Ovary (tissue), 7 donors: ENCODE measurements at regions not wholly inside any gene's neighbourhood (a gene's known extent, or its start where the extent isn't known, plus 50 kb on each side); places are given as distances from the start of the nearest gene placed in this dataset.

ENCODE experiments used
- DNase-seq, 5 donors: peaks; one replicate each; pipeline ENCODE4 v3.0.0-alpha.2; 2019 to 2020
- H3K27ac ChIP-seq, 2 donors: fragments of 200-600 bp; one replicate each; pipeline versions ENCODE4 v1.5.1 to v1.8.0; 2019 to 2022
- H3K27me3 ChIP-seq: fragments of 200-600 bp; one replicate; pipeline ENCODE4 v1.8.0; 2022
- H3K36me3 ChIP-seq: fragments of 200-600 bp; sonication (generic); one replicate; pipeline ENCODE4 v1.5.1; 2019
- H3K4me1 ChIP-seq: one replicate; pipeline ENCODE4 v1.8.1; 2013; ENCODE audit warnings: mild to moderate bottlenecking, moderate library complexity; ENCODE audit not compliant: insufficient read depth
- H3K4me3 ChIP-seq: fragments of 200-600 bp; sonication (generic); one replicate; pipeline ENCODE4 v1.5.1; 2017
- H3K9me3 ChIP-seq, 2 donors: fragments of 200-600 bp in 1 of 2; sonication (generic) in 1 of 2; one replicate each; pipeline versions ENCODE4 v1.5.1 to v1.8.1; 2013 to 2019; ENCODE audit warnings: mild to moderate bottlenecking in 1 of 2, moderate library complexity in 1 of 2
- CTCF ChIP-seq, 3 donors: fragments of 450-650 bp in 2 of 3; fragments of 200-600 bp in 1 of 3; IDR thresholded peaks; one replicate each; pipeline versions ENCODE4 v1.5.1 to v1.8.0; 2016 to 2022; ENCODE audit warnings: antibody characterized with exemption in 3 of 3, mild to moderate bottlenecking in 1 of 3
- EP300 ChIP-seq: sonication (generic); formaldehyde crosslinking; IDR thresholded peaks from one replicate; pipeline ENCODE4 v1.6.1; 2017; ENCODE audit warnings: antibody characterized with exemption
- POLR2A ChIP-seq: fragments of 450-650 bp; IDR thresholded peaks from one replicate; pipeline ENCODE4 v1.6.1; 2017; ENCODE audit warnings: antibody characterized with exemption, mild to moderate bottlenecking, moderate library complexity
- WGBS, 3 donors: extraction: QIAGEN DNeasy Blood & Tissue Kit in 1 of 3; methylation state at CpG; one replicate each; pipeline versions ENCODE4 v1.1.5 to v1.1.7; 2013 to 2017; 5-methylcytosine and 5-hydroxymethylcytosine counted together
- intact Hi-C, 4 donors: fragments of 100-400 bp; cut with DNase I; formaldehyde crosslinking; loops; one replicate each; pipeline versions ENCODE4 v1.11.0 to v1.15.1; 2022 to 2023
- donor health status: DM: no; HTN: no; CAD: no; lungs with moderate emphysema.
- donor health status: DM: no; HTN: no; CAD: no.
- donor health status: Bipolar disorder and iron deficiency.
- donor health status: DM: no; HTN: no; CAD: no.
- donor health status: DM: yes; HTN: yes; CAD: no.

- intact Hi-C loops = no loop called here
- no peak for DNase-seq
- Histone ChIP-seq H3K27me3 (no peaks in the 10 kb centered on the region), H3K4me1 (no peaks in the 10 kb centered on the region), H3K4me3 (no peak overlapping the region), H3K9me3 (no peaks in the 10 kb centered on the region), H3K27ac (no peak overlapping the region), H3K36me3 (no peaks in the 10 kb centered on the region)
- WGBS, 3 donors = 30 to 76% (median 61%) methylated on average over 2 of the region's 2 CpGs
- TF ChIP-seq CTCF (IDR thresholded peaks at IDR 0.05) = no peak
Measured at GRCh38 chr14:40899435-40899834, 707.2 kb upstream of the LRFN5 start.

GRCh38 chr14:40894846-40895245, 711.8 kb upstream of the LRFN5 start:
- DNase-seq = no peak
- Histone ChIP-seq H3K9me3 (no peaks in the 10 kb centered on the region), H3K36me3 (no peaks in the 10 kb centered on the region), H3K27ac (no peak overlapping the region), H3K27me3 (no peaks in the 10 kb centered on the region), H3K4me3 (no peak overlapping the region), H3K4me1 (no peaks in the 10 kb centered on the region)
- TF ChIP-seq EP300 (no peak), CTCF (IDR thresholded peaks at IDR 0.05) (no peak), POLR2A (no peak)
- intact Hi-C loops = no loop called here
- WGBS, 3 donors = 75 to 86% (median 76%) methylated on average over 2 of the region's 2 CpGs

GRCh38 chr14:40889126-40889525, 717.5 kb upstream of the LRFN5 start:
- no peaks in the 10 kb centered on the region for H3K4me1 ChIP-seq
- no peak for DNase-seq
- H3K36me3 ChIP-seq = no peaks in the 10 kb centered on the region
- no peaks in the 10 kb centered on the region for H3K27me3 ChIP-seq
- H3K9me3 ChIP-seq = no peaks in the 10 kb centered on the region
- TF ChIP-seq POLR2A = no peak
- no peak for TF ChIP-seq EP300
- intact Hi-C loops = no loop called here
- H3K27ac ChIP-seq = no peak overlapping the region
- no peak overlapping the region for H3K4me3 ChIP-seq

GRCh38 chr14:40887912-40888311, 718.8 kb upstream of the LRFN5 start:
- DNase-seq = no peak
- Histone ChIP-seq H3K27me3 (no peaks in the 10 kb centered on the region), H3K4me1 (no peaks in the 10 kb centered on the region), H3K36me3 (no peaks in the 10 kb centered on the region), H3K4me3 (no peak overlapping the region), H3K9me3 (no peaks in the 10 kb centered on the region), H3K27ac (no peak overlapping the region)
- TF ChIP-seq POLR2A (no peak), CTCF (IDR thresholded peaks at IDR 0.05) (no peak), EP300 (no peak)
- 77 to 85% (median 84%) methylated on average over 2 of the region's 2 CpGs for WGBS, 3 donors
- intact Hi-C loops = no loop called here

- no peak overlapping the region for H3K4me3 ChIP-seq
- TF ChIP-seq EP300 = no peak
- no peak for TF ChIP-seq POLR2A
- no peaks in the 10 kb centered on the region for H3K9me3 ChIP-seq
- no peak for DNase-seq
- H3K4me1 ChIP-seq = no peaks in the 10 kb centered on the region
- H3K27ac ChIP-seq = no peak overlapping the region
- peaks cover 2% of the 10 kb centered on the region for H3K27me3 ChIP-seq
- WGBS, 3 donors = 39 to 58% (median 45%) methylated on average over 1 of the region's 1 CpG
- intact Hi-C loops = no loop called here
- H3K36me3 ChIP-seq = no peaks in the 10 kb centered on the region
Measured at GRCh38 chr14:40870252-40870651, 736.4 kb upstream of the LRFN5 start.

GRCh38 chr14:40859055-40859454, 747.6 kb upstream of the LRFN5 start:
- intact Hi-C loops = no loop called here
- no peaks in the 10 kb centered on the region for H3K36me3 ChIP-seq
- no peaks in the 10 kb centered on the region for H3K9me3 ChIP-seq
- H3K27me3 ChIP-seq = no peaks in the 10 kb centered on the region
- no peak for DNase-seq
- no peak for TF ChIP-seq POLR2A
- no peak for TF ChIP-seq EP300
- no peak for TF ChIP-seq CTCF (IDR thresholded peaks at IDR 0.05)
- no peaks in the 10 kb centered on the region for H3K4me1 ChIP-seq
- 64 to 83% (median 65%) methylated on average over 1 of the region's 1 CpG for WGBS, 3 donors
- H3K4me3 ChIP-seq = no peak overlapping the region
- no peak overlapping the region for H3K27ac ChIP-seq
